ENCODE measurements at regions not wholly inside any gene's neighbourhood (a gene's known extent, or its start where the extent isn't known, plus 50 kb on each side); places are given as distances from the start of the nearest gene placed in this dataset.
"Not testable (repeated sequence)": the region's sequence is repeated elsewhere in the genome, so short reads cannot be mapped to it uniquely, and the experiment has no call there.

DNA sequence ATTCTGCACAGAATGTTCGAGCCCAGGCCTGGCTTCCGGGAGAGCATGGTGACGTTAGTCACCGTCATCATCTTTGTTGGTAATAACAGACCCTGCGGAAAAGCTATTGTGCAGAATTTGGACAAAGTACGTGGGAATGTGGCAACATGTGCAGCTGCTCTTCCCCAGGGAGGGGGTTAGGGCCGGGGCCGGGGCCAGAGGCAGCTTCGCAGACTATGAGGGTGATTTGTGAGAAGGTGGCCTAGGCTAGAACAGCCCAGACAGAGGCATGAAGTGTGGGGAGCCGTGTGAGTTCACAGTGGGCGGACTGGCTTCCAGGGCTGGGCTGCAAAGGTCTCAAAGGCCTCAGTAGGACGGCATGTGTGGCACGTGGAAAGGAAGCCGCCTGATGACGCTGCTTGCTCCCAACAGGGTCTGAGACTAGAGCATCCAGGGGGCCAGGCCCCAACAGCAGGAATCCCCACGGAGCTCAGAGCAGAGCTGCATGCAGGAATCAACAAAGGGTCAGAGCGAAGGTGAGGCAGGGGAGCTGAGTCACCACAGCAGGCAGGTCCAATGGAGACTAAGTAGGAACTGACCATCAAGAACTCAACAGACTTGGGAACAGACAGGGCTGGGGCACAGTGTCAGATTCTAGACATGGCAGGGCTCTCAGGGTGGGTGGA is 109.2 kb downstream of the NPIPB11 start:
- H3K4me1 ChIP-seq (ENCODE audit: control insufficient read depth in 1 of 2, extremely low read depth in 1 of 2, insufficient read depth in 2 of 2, low read length in 2 of 2); H3K27ac ChIP-seq (ENCODE audit: low read length); H3K27me3 ChIP-seq (replicated peaks in 1 of 2; ENCODE audit: control insufficient read depth in 2 of 2, extremely low read depth in 1 of 2, insufficient read depth in 2 of 2, low read length in 1 of 2); ATAC-seq (replicated peaks in 1 of 4); H3K9me3 ChIP-seq; H3K9me3 Mint-ChIP-seq; DNase-seq; H3K27ac Mint-ChIP-seq; H3K36me3 Mint-ChIP-seq; POLR2A ChIA-PET; CTCF ChIA-PET; H3K36me3 ChIP-seq (ENCODE audit: control insufficient read depth in 2 of 2, extremely low read depth in 1 of 2, insufficient read depth in 1 of 2, low read length in 1 of 2); H3K27me3 Mint-ChIP-seq; H3K4me3 Mint-ChIP-seq; H3K4me1 Mint-ChIP-seq; H3K4me3 ChIP-seq (ENCODE audit: control insufficient read depth in 1 of 2, extremely low read depth in 1 of 2, low read length in 1 of 2): not testable (repeated sequence)
- 96% methylated on average over 10 of the region's 17 CpGs for WGBS (ENCODE audit: insufficient coverage)

- H3K36me3 ChIP-seq (ENCODE audit: control insufficient read depth in 2 of 2, extremely low read depth in 1 of 2, insufficient read depth in 1 of 2, low read length in 1 of 2); H3K27me3 ChIP-seq (replicated peaks in 1 of 2; ENCODE audit: control insufficient read depth in 2 of 2, extremely low read depth in 1 of 2, insufficient read depth in 2 of 2, low read length in 1 of 2); H3K4me1 ChIP-seq (ENCODE audit: control insufficient read depth in 1 of 2, extremely low read depth in 1 of 2, insufficient read depth in 2 of 2, low read length in 2 of 2); H3K9me3 Mint-ChIP-seq; H3K9me3 ChIP-seq; H3K4me3 Mint-ChIP-seq; DNase-seq; ATAC-seq (replicated peaks in 1 of 4); H3K4me3 ChIP-seq (ENCODE audit: control insufficient read depth in 1 of 2, extremely low read depth in 1 of 2, low read length in 1 of 2); H3K4me1 Mint-ChIP-seq; CTCF ChIA-PET; H3K27ac ChIP-seq (ENCODE audit: low read length); H3K27ac Mint-ChIP-seq; H3K36me3 Mint-ChIP-seq; H3K27me3 Mint-ChIP-seq; POLR2A ChIA-PET: not testable (repeated sequence)
- WGBS (ENCODE audit: insufficient coverage) = 92% methylated on average over 9 of the region's 11 CpGs
Observed at GRCh38 chr16:29296176-29296575, 110.3 kb downstream of the NPIPB11 start.

GRCh38 chr16:29294951-29295795 is 111.3 kb downstream of the NPIPB11 start:
- POLR2A ChIA-PET; H3K9me3 ChIP-seq; H3K27me3 ChIP-seq (replicated peaks in 1 of 2; ENCODE audit: control insufficient read depth in 2 of 2, extremely low read depth in 1 of 2, insufficient read depth in 2 of 2, low read length in 1 of 2); H3K4me3 Mint-ChIP-seq; H3K27ac ChIP-seq (ENCODE audit: low read length); CTCF ChIA-PET; H3K4me3 ChIP-seq (ENCODE audit: control insufficient read depth in 1 of 2, extremely low read depth in 1 of 2, low read length in 1 of 2); H3K27me3 Mint-ChIP-seq; H3K9me3 Mint-ChIP-seq; H3K36me3 Mint-ChIP-seq; H3K4me1 Mint-ChIP-seq; H3K27ac Mint-ChIP-seq; DNase-seq; ATAC-seq (replicated peaks in 1 of 4); H3K36me3 ChIP-seq (ENCODE audit: control insufficient read depth in 2 of 2, extremely low read depth in 1 of 2, insufficient read depth in 1 of 2, low read length in 1 of 2): not testable (repeated sequence)
- WGBS (ENCODE audit: insufficient coverage) = 88% methylated on average over 15 of the region's 21 CpGs
- peaks cover 4 to 17% of the 10 kb centered on the region in 2 experiments for H3K4me1 ChIP-seq (ENCODE audit: control insufficient read depth in 1 of 2, extremely low read depth in 1 of 2, insufficient read depth in 2 of 2, low read length in 2 of 2)

DNA sequence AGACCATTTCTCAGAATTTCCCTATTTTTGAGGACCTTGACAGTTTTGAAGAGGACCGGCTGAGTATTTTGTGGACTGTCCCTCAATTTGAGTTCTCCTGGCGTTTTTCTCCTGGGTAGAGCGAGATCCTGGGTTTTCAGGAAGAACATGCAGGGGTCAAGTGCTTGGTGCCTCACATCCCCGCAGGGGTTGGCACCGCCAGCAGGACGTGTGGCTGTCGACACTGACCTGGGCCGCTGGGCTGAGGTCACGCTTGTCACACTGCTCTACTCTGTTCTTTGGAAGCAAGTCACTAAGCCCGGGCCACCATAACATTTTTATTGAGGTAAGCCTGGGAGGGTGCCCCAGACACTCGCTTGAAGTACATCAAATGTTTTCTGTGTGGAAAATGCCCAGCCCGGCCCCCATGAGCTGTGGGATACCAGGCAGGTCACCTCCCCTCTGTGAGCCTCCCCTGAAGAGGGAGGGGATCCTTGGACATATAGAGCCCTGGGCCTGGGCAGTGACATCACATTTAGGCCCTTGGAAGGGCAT is 112.0 kb downstream of the NPIPB11 start:
- H3K27me3 ChIP-seq (replicated peaks in 1 of 2; ENCODE audit: control insufficient read depth in 2 of 2, extremely low read depth in 1 of 2, insufficient read depth in 2 of 2, low read length in 1 of 2); ATAC-seq (replicated peaks in 1 of 4); H3K4me3 ChIP-seq (ENCODE audit: control insufficient read depth in 1 of 2, extremely low read depth in 1 of 2, low read length in 1 of 2); H3K4me3 Mint-ChIP-seq; DNase-seq; H3K36me3 ChIP-seq (ENCODE audit: control insufficient read depth in 2 of 2, extremely low read depth in 1 of 2, insufficient read depth in 1 of 2, low read length in 1 of 2); H3K27me3 Mint-ChIP-seq; H3K9me3 Mint-ChIP-seq; H3K9me3 ChIP-seq; H3K36me3 Mint-ChIP-seq; CTCF ChIA-PET; POLR2A ChIA-PET; H3K4me1 Mint-ChIP-seq; H3K27ac Mint-ChIP-seq; H3K27ac ChIP-seq (ENCODE audit: low read length): not testable (repeated sequence)
- peaks cover 4 to 17% of the 10 kb centered on the region in 2 experiments for H3K4me1 ChIP-seq (ENCODE audit: control insufficient read depth in 1 of 2, extremely low read depth in 1 of 2, insufficient read depth in 2 of 2, low read length in 2 of 2)
- WGBS (ENCODE audit: insufficient coverage) = 92% methylated on average over 8 of the region's 12 CpGs

DNA sequence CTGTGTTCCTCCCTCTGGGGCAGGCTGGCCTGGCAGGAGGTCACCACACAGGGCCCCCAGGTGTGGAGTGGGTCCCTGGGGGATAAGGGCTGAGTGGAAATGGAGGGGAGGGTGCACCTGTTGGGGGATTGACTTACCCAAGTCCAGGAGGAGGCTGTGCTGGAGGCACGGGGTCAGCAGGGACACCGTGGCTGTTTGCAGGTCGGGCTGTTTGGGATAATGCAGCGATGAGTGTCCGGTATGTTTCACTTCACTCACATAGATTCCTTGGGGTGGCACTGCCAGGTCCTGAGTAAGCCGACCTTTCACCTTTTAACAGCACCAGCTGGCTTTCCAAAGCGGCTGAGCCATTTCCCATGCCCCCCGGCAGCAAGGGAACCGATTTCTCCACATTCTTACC is 113.0 kb downstream of the NPIPB11 start:
- WGBS (ENCODE audit: insufficient coverage) = no CpG with 5 or more reads among the region's 9 CpGs
- H3K4me3 ChIP-seq (ENCODE audit: control insufficient read depth in 1 of 2, extremely low read depth in 1 of 2, low read length in 1 of 2); H3K9me3 ChIP-seq; H3K27ac Mint-ChIP-seq; CTCF ChIA-PET; ATAC-seq (replicated peaks in 1 of 4); H3K27me3 ChIP-seq (replicated peaks in 1 of 2; ENCODE audit: control insufficient read depth in 2 of 2, extremely low read depth in 1 of 2, insufficient read depth in 2 of 2, low read length in 1 of 2); H3K4me1 Mint-ChIP-seq; DNase-seq; H3K36me3 ChIP-seq (ENCODE audit: control insufficient read depth in 2 of 2, extremely low read depth in 1 of 2, insufficient read depth in 1 of 2, low read length in 1 of 2); H3K36me3 Mint-ChIP-seq; H3K9me3 Mint-ChIP-seq; H3K27me3 Mint-ChIP-seq; H3K4me3 Mint-ChIP-seq; H3K27ac ChIP-seq (ENCODE audit: low read length); POLR2A ChIA-PET: not testable (repeated sequence)
- H3K4me1 ChIP-seq (ENCODE audit: control insufficient read depth in 1 of 2, extremely low read depth in 1 of 2, insufficient read depth in 2 of 2, low read length in 2 of 2) = peaks cover 4 to 17% of the 10 kb centered on the region in 2 experiments

GRCh38 chr16:29292952-29293471 is 113.5 kb downstream of the NPIPB11 start:
- CTCF ChIA-PET; H3K27me3 ChIP-seq (replicated peaks in 1 of 2; ENCODE audit: control insufficient read depth in 2 of 2, extremely low read depth in 1 of 2, insufficient read depth in 2 of 2, low read length in 1 of 2); H3K4me1 Mint-ChIP-seq; H3K36me3 Mint-ChIP-seq; H3K9me3 Mint-ChIP-seq; DNase-seq; POLR2A ChIA-PET; H3K27ac Mint-ChIP-seq; H3K27ac ChIP-seq (ENCODE audit: low read length); ATAC-seq (replicated peaks in 1 of 4); H3K4me3 ChIP-seq (ENCODE audit: control insufficient read depth in 1 of 2, extremely low read depth in 1 of 2, low read length in 1 of 2); H3K9me3 ChIP-seq; H3K4me3 Mint-ChIP-seq; H3K27me3 Mint-ChIP-seq; H3K36me3 ChIP-seq (ENCODE audit: control insufficient read depth in 2 of 2, extremely low read depth in 1 of 2, insufficient read depth in 1 of 2, low read length in 1 of 2): not testable (repeated sequence)
- peaks cover 4 to 17% of the 10 kb centered on the region in 2 experiments for H3K4me1 ChIP-seq (ENCODE audit: control insufficient read depth in 1 of 2, extremely low read depth in 1 of 2, insufficient read depth in 2 of 2, low read length in 2 of 2)
- 95% methylated on average over 18 of the region's 24 CpGs for WGBS (ENCODE audit: insufficient coverage)

Data from T-cell (primary cell).